GM19025 (cell line): ENCODE measurements at regions not wholly inside any gene's neighbourhood (a gene's known extent, or its start where the extent isn't known, plus 50 kb on each side); places are given as distances from the start of the nearest gene placed in this dataset.
"Not testable (repeated sequence)": the region's sequence is repeated elsewhere in the genome, so short reads cannot be mapped to it uniquely, and the experiment has no call there.

Experiments
- ATAC-seq: cut with Tn5 transposase; IDR thresholded peaks from one replicate; pipeline ENCODE4 v1.9.1; 2021; ENCODE audit warnings: mild to moderate bottlenecking, low read depth, moderate library complexity; ENCODE audit not compliant: unreplicated experiment

DNA sequence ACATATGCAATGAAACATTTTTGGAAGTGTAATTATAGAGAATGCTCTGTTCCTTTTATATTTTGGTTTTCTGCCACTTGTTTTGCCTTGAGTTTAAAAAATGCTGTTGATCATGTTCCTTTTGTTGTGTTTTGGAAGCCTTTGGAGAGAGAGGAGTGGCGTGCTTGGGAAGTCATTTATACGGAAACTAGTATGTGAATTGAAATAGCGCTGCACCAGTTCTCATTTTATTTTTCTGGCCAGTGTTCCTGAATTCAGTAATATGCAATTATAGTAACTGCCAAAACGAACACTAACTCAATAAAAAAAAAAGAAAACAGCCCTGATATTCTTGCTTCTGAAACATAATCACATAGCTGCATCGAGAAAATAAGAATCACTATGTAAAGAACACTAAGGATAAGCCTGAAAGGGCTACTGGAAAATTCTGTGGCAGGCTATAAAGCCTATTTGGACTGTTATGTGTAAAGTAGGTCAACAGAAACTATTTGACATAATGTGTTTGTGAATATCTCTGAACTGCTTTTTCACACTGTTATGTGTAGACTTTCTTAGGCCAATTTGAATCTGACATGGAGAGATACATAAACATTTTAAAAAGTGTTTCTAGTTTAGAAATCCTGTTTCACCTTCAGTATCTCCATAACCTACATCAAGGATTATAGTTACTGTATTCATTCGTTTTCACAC is 742.0 kb downstream of the KCNT2 start:
- no peak for ATAC-seq

DNA sequence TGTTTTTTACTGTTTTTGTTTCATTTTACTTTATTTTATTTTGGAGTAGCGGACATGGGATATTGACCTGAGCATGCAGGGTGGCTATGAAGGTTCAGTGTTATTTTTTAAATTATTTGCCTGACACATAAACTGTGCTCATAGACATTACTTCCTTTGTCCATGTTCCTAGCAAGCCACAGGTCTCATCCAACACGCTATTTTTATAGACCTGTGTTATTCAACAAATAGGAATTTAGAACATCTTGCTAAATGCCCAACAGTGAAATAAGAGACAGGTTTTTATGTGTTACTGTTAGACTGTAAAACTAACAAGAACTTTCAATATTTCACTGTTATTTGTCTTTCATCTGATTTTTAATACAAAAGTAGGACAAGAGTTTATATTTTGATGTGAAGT is 756.4 kb downstream of the KCNT2 start:
- ATAC-seq = no peak

DNA sequence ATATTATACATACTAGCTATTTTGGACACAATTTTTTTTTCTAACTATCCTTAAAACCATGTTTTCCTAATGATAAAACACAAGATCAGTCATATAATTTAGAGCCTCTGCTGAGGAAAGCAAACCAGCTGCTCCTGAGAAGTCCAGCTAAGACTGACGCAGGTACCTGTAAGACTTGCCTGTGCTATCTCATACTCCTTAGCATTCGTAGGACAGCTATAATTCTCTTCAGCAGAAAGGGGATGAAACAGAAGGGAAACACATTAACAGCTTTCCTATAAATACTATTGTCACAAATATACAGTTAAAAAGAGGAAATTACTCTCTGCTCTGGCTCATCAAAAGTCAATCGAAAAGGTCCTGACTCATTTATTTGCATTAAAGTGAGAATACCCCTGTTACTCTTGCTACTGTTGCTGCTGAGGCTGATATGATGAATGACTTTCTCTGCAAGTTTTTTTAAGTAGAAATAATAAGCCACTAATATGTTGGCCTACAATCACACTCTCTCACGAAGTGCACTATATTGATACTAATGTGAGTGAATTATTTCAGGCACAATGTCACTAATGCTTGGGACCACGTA is 757.1 kb downstream of the KCNT2 start:
- no peak for ATAC-seq

DNA sequence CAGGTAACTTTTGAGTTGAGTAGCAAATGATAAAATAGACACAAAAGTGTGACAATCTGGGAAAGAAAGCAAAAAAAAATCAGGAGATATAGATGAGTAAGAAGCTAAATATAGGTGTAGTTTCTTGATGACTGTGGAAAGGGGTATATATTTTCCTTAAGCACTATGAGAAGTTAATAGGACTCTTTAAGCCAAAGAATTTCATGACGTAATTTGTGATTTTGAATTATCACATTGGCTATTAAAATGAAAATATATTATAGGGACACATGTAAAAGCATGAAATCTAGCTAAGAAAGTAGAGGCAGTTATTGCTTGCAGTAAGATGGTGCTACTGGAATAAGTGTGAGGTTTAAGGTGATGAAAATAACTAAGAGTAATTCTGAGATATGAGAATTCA is 759.1 kb downstream of the KCNT2 start:
- no peak for ATAC-seq

DNA sequence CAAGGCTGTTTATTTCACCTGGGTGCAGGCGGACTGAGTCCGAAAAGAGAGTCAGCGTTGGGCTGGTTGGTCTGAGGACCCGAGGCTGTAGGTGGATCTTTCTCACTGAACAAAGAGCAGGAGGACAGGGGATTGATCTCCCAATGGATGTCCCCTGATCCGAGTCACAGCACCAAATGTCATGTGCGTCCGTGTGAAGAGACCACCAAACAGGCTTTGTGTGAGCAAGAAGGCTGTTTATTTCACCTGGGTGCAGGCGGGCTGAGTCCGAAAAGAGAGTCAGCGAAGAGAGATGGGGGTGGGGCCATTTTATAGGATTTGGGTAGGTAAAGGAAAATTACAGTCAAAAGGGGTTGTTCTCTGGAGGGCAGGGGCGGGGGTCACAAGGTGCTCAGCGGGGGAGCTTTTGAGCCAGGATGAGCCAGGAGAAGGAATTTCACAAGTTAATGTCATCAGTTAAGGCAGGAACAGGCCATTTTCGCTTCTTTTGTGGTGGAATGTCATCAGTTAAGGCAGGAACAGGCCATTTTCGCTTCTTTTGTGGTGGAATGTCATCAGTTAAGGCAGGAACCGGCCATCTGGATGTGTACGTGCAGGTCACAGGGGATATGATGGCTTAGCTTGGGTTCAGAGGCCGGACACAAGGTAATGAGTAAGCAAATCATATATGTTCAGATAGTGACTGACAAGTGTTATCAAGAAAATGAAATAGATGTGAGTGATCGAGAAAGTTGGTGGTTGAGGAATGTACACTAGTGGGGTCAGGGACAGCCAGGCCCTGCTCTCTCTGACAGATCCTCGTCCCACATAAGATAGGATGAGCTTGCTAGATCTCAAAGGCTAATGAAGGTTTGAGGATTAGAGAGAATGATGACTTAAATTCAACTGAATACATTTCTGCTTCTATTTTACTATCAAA is 760.0 kb downstream of the KCNT2 start:
- not testable (repeated sequence) for ATAC-seq

DNA sequence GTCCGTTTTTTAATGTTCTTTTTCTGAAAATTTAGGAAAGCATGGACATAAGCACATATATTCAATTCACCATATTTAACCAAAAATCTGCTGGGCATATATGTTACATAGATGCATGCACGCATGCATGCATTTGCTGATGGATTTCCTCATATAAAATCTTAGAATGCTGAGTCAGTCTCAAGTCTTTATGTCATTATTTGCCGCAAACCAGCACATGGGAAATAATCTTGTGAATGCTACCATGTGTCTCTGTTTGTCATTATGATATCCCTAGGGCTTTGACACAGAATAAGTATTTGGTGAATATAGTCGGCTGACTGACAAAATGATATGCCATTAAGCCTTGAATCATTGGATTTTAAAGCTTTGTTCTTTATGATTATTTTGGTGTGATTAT is 776.5 kb downstream of the KCNT2 start:
- no peak for ATAC-seq

DNA sequence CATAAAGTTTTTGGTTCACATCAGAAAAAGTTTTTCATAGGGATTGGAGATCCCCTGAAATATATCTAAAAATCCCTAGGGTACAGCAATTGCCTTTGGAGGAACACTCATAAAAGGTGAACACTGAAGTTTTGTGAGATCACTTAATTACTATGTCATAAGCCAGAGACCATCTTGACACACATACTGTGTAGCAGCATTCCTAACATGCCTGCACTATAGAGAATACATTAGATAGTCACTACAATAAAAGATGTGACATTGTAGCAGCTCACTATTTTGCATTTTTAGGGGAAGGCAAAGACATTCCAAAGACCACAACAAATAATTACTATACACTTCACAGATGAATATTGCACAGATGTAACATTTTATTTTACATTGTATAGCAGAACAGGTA is 779.9 kb downstream of the KCNT2 start:
- ATAC-seq = no peak

DNA sequence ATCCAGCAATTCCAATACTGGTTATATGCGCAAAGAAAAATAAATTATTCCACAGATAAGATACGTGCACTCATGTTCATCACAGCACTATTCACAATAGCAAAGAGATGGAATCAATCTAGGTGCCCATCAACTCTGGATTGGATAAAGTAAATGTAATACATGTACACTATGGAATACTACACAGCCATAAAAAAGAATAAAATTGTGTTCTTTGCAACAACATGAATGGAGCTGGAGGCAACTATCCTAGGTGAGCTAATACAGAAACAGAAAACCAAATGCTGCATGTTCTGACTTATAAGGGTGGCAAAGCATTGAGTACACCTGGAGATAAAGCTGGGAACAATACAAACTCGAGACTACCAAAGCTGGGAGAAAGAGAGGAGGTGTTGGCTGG is 787.3 kb downstream of the KCNT2 start:
- no peak for ATAC-seq

DNA sequence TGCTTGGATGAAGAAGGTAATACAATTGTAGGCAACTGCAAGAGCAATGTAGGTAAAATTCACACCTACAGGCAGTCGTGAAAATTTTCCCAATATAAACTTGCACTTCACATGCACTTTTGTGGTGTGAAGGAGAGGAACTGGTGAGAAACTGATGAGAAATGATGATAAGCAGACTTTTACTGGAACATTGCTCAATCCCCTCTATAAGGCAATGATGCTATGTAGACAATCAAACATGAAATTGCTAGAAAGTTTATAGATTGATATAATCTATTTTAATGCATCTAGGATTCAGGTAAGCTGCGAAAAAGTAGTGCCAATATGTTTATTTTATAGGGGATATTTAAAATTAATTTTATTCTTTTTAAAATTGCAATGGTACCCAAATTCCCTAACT is 802.2 kb downstream of the KCNT2 start:
- no peak for ATAC-seq

DNA sequence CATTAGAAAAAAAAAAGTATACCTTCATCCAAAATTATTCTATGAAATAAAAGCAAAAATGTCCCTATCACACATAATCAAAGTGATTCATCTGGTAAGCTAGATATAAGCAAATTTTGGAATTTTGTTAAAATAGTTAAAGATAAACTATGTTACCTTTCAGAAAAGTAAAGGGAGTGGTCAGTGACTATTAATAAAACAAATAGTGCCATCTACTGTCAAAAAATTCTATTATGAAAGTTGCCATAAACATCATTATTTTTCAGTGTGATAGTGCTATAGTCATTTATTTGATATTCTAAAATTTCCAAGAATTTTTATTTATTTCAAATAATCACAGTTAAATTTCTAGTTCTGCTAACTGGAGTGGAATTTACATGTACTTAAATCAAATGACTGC is 803.7 kb downstream of the KCNT2 start:
- no peak for ATAC-seq

DNA sequence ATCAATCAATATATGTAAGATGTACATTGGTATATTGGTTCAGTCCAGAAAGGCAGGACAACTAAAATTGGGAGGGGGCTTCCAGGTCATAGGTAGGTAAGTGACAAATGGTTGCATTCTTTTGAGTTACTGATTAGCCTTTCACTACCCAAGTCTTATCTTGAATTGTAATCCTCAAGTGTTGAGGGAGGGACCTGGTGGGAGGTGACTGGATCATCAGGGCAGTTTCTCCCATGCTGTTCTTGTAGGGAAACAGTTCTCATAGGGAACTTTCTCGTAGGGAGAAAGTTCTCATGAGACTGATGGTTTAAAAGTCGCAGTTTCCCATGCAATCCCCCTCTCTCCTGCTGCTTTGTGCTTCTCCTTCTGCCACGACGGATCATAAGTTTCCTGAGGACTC is 809.2 kb downstream of the KCNT2 start:
- no peak for ATAC-seq

DNA sequence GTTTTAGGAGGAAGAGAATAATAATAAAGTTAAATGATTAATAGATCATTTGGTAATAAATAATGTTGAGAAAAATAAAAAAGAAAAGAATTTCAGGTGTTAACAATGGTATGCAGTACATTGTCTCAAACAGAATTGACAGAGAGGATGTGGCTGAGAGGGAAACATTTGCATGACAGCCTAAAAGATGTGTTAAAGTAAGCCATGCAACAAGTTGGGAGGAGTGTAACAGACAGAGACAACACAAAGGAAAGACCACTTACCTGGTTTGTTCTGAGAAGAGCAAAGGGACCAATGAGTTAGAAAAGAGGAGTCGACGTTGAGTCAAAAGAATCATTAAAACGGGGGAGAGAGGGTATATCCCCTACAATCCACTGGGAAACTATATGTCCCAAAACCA is 814.0 kb downstream of the KCNT2 start:
- no peak for ATAC-seq

DNA sequence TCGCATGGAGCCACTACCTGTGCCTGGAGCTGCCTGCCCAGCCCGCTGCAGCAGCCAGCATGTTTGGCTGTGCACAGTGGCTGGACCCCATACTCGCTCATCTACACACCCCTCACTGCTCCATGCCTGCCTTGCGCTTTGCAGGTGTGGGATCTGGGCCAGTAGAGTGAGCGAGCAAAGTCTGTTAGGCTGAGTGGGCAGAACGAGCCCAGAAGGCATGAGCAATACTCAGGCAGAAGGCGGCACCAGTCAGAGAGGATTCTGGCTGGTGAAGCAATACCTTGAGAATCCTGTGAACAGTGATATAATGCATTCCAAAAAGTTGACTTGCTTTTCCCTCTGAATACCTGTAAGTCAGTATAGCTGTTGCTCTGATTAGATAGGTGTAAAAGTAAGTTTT is 816.4 kb downstream of the KCNT2 start:
- ATAC-seq = no peak

DNA sequence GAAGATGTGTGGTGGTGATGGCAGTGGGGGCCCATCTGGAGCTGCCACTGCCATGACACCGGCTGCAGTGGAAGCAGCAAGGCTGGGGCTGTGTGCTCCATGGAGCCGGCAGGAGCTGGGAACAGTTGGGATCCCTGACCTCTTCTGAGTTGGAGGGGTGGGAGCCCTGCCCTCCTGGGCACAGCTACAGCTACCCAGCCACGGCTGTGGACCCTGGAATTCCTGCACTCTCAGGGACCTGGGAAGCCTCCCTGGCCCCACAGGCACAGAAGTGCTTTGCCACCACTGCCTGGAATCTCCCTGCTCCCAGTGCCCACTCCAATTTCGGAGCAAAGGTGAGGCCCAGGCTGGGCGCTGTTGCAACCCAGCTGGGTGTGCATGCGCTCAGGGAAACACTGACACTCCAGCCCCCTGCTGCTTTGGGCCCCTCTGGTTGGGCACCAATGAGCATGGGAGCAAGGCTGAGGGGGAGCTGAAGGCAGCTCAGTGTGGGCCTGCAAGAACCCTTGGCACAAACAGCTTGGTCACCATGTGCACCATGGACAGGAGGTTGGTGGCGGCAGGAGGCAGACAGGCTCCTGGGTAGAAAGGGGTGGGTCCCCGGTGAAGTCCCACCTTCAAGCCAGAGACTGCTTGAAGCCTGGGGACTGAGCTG is 817.6 kb downstream of the KCNT2 start:
- no peak for ATAC-seq

DNA sequence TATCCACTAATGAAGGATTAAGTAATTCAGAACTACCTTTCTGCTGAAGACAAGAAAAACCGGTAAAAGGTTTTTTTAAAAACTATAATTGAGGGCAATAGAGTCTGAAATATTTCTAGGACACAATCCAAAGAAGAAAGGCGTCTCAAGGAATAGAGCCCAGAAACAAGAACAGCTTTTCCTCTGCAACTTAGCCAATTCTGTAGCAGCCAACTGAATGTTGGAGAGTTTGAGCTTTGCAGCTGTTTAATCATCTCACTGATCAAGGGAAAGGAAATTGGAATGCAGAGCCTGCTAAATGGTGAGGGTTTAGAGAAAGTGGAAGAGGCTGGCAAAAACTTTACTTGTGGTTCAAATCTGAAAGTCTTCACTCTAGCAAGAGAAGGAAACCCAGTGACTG is 818.9 kb downstream of the KCNT2 start:
- no peak for ATAC-seq

DNA sequence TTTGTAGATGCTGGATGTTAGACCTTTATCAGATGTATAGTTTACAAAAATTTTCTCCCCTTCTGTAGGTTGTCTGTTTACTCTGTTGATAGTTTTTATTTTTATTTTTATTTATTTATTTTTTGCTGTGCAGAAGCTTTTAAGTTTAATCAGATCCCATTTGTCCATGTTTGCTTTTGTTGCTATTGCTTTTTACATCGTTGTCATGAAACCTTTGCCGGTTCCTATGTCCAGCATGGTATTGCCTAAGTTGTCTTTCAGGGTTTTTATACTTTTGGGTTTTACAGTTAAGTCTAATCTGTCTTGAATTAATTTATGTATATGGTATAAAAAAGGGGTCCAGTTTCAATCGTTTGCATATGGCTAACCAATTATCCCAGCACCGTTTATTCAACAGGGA is 819.5 kb downstream of the KCNT2 start:
- no peak for ATAC-seq

DNA sequence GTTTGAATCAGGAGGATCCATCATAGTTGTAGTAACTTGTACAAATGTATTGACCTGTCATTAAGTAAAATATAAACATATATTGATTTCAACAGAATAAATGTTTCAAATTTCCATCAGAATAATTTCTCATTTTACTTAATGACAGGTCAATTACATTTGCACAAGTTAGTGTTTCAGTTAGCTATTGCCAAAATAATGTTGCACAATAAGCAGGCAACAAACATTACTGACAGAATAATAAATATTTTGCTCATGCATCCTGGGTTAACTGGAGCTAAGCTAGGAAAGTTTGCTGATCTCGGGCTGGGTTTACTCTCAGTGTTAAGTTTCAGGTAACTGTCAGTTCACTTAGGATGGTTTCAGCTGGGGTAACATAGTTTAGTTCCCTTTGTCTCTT is 822.4 kb downstream of the KCNT2 start:
- no peak for ATAC-seq

DNA sequence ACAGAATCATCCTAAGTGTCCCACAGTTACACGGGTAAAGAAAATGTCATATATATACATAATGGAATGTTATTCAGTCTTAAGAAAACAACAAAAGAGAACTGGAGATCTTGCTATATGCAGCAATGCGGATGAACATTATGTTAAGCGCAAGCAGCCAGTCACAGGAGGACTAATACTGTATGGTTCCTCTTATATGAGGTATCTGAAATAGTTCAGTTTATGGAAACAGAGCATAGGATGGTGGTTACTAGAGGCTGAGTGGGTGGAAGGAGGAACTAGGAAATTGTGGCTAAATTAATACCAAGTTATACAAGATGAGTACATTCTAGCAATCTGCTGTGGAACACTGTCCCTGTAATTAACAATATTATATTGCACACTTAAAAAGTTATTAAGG is 834.3 kb downstream of the KCNT2 start:
- no peak for ATAC-seq

DNA sequence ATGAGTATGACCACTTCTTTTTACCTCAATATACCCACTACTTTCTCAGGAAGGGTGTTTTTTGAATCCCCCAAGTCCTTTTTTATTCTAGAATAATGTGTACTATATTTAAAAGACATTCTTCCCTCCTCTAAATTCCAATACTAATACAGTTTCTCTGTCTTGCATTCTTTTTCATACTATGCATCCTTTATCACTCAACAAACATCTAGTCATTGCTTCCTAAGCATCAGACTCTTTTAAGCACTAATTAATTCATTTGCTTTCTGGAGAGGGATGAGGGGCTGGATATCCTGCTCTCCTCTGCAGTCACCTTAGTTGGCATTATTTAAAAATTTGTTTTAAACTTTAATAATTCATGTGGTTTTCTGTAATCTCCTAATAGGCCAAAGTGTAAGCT is 838.8 kb downstream of the KCNT2 start:
- ATAC-seq = no peak

DNA sequence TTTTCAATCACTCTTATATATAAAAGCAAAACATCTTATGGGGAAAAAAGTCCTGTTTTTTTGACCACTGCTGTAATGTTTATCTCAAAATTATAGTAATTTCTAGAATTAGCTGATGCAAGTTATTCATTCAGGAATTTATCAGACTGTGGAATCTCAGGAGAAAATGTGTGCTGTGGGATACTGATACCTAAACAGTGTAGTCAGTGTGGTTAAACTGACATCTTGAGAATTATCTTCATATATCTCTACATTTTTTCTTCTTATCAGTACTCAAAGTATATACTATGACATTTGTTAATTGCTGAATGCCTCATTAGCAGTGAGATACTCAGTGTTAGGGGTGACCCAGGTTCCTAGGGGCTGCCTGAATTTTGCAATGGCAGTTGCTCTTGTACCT is 839.3 kb downstream of the KCNT2 start:
- no peak for ATAC-seq

DNA sequence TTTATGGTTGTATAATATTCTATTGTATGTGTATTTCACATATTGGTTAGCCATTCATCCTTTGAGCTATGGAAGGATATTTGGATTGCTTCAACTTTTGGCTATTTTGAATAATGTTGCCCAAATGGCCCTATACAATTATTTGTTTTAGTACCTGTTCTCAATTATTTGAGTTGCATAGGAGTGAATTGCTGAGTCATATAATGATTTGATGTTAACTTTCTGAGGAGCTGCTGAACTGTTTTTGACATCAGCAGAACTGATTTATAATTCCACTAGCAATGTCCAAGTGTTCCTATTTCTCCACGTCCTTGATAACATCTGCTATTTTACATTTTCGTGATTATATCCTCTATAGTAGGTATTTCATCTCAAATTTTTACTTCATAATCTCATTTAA is 839.9 kb downstream of the KCNT2 start:
- ATAC-seq = no peak
